Anterior cingulate cortex (tissue), 58 donors: ENCODE measurements at regions not wholly inside any gene's neighbourhood (a gene's known extent, or its start where the extent isn't known, plus 50 kb on each side); places are given as distances from the start of the nearest gene placed in this dataset.
A peak's percentile ranks its signal among the peaks of the same experiment; 100 is the strongest.
"Not testable (repeated sequence)": the region's sequence is repeated elsewhere in the genome, so short reads cannot be mapped to it uniquely, and the experiment has no call there.

Source experiments
- DNase-seq, 58 donors: peaks; one replicate each; lab custom pipeline; 2025; lab: John Stamatoyannopoulos, UW

- DNase-seq: no peak
These were observed 232.3 kb downstream of the TLE3 start for GRCh38 chr15:69865369-69865768.

GRCh38 chr15:69868756-69869155, 229.0 kb downstream of the TLE3 start:
- DNase-seq: no peak

DNA sequence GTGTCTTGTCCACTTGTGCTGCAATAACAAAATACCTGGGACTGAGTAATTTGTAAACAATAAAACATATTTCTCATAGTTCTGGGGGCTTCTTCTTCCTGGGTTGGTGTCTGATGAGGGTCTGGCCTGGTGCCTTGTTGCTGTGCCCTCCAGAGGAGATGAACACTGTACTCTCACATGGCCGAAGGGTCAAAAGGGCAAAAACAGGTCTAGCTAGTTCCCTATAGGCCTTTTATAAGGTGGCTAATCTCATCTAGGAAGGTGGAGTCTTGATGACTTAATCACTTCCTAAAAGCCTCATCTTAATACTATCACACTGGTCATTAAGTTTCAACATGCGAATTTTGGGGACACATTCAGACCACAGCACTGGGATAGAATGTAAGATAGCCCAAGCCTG, 228.4 kb downstream of the TLE3 start:
- DNase-seq: no peak

GRCh38 chr15:69869881-69870505, 227.7 kb downstream of the TLE3 start:
- DNase-seq: no peak

GRCh38 chr15:69871511-69872134, 226.1 kb downstream of the TLE3 start:
- DNase-seq: no peak

GRCh38 chr15:69873807-69874206, 223.9 kb downstream of the TLE3 start:
- no peak for DNase-seq

DNA sequence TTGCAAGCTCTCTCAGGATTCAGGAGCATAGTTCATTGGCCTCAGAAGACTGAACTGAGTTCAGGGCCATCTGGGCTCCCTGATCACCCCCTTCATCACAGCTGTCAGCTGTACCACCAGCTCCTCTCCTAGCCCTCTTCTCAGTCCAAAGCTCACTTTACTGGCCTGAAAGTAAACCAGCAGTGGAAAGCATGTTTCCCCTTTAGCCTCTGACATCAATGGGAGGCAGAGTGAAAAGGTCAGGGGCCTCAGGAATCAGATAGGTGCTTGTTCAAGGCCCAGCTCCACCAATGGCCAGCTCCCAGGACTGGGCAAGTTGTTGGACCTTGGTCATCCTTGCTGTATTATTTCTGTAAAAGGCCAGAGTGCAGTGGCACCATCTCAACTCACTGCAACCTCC, 223.4 kb downstream of the TLE3 start:
- DNase-seq: no peak

DNA sequence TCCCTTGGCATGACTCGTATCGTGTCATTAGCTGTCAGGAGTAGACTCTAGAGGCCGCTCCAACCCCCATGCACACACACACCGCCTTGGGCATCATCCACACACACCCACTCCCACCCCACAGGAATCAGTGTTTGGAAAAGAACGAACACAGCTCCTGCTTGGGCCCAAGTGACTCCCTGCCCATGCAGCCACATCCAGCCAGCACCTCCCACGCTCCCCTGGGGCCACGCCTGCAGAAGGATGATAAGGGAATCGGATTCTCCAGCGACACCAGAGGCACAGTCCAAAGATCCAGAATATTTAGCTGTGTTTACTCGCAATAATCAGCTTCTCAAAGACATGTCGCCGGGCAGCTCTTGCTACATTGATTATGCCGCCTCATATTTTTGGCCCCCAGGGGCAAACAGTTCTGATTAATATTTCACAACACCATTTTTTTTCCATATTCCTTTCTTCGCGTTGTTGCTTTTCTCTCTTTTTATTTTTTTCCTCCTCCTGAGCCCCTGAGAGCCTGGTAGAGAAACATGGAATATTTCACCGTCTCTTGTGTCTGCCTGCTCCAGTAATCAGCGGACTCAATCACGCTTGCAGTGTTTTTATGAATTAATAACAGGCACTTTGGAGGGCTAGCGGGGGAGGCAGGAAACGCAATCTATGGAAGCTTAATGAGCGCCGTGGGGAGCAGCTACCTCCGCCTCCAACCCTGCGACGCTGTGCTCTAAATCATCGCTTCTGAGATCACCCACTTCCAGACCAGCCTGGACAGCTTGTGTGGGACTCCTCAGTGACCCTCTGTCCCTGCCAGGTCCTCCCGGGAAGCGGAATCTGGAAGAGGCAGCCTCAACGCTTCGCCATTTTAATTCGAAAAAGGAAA, 221.4 kb downstream of the TLE3 start:
- no peak for DNase-seq

GRCh38 chr15:69879963-69880362, 217.8 kb downstream of the TLE3 start:
- DNase-seq: not testable (repeated sequence)

- DNase-seq: no peak
These were observed 217.0 kb downstream of the TLE3 start for GRCh38 chr15:69880571-69881301.

GRCh38 chr15:69881302-69881670, 216.4 kb downstream of the TLE3 start:
- peak in 1 of 58 donors; percentile 27 for DNase-seq

GRCh38 chr15:69881766-69882165, 216.0 kb downstream of the TLE3 start:
- peak in 26 of 58 donors; percentile 2 to 75 (median 20) for DNase-seq

- no peak for DNase-seq
These were observed 214.4 kb downstream of the TLE3 start for GRCh38 chr15:69883306-69883705.

DNA sequence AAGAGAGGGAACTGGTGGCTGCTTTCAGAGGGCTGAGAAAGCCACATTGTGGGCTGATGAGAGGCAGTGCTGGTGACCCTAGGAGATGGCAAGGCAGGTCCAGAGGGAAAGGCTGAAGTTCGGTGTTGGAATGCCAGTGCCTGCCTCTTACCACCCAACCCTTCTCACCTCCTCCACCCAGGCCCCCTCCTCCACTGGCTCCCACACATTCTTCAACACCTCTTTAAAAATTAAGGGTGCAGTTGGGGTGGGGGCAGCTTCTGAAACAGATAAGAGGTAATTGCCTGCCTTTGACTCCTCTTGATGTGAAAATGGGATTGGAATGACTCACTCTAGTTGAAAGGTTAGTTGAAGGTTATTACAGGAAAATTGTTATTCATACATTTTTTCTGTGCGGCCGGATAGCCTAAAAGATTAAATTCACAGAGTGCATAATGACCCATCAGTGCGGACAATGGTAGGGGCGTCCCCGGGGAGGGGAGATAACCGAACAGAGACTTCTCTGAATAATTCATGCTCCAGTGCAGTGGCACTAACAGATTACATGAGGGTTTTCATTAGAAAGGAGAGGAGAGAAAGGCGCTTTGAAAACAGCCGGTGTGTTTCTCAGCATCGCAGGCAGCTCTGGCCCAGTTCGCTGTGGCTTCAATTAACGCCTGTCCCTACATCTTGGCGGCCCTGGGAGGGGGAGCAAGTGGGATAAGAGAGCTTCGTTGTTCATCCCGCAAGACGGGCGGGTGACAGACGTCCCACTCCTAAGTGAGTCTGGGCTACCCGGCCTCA, 212.4 kb downstream of the TLE3 start:
- DNase-seq: peak in 36 of 58 donors; percentile 6 to 67 (median 23)

DNA sequence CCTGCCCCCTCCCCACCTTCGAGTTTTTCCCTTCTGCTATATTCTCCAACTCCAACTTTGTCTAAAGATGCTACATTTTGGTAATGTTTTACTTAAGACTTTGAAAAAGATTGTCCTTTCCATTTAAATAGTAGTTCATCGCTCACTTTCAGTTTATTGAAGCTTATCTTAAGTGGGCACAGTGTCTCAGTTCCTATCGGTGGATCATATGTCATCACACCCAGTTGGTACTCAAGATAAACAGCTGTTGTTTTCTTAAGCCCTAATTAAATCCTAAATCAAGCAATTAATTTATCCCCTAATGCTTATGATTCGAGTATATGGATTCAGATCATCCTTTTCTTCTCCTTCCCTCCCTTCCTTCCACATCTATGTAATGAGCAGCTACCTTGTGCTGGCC, 210.7 kb downstream of the TLE3 start:
- DNase-seq: no peak

DNA sequence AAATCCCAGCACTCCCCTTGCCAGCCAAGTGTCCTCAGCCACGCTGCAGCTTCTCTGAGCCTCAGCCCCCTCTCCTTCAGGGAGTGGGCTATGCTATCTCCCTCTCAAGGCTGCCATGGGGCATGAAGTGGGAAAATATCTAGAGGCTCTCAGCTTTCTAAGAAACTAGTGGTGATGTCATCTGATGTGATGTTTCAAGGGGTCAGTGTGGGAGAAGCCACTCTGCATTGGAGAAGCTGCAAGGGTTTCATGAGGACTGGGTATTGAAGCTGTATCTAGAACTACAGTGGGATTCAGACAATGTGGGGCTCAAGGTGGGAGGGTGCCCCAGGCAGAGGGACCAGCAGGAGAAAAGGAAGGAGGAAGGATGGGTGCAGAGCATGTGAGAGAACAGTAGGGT, 210.2 kb downstream of the TLE3 start:
- no peak for DNase-seq

DNA sequence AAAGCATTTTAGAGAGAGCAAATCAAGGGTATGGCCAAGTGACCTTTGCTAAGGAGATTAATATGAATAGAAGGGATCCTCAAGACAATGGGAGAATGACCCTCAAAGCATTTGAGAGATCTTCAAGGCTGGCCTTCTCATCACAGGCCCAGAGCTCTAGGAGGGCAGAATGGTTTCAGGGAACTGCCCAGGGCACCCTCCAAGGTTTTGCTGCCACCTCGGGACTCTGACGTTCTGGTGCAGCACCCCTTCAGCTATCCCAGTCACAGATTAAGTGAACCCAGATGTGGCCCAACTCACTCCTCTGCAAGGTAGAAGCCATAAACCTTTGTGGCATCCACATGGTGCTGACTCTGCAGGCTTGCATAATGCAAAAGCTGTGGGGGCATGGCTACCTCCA, 209.3 kb downstream of the TLE3 start:
- no peak for DNase-seq

- peak in 31 of 58 donors; percentile 3 to 70 (median 24) for DNase-seq
These were observed 206.6 kb downstream of the TLE3 start for GRCh38 chr15:69891070-69891536.

DNA sequence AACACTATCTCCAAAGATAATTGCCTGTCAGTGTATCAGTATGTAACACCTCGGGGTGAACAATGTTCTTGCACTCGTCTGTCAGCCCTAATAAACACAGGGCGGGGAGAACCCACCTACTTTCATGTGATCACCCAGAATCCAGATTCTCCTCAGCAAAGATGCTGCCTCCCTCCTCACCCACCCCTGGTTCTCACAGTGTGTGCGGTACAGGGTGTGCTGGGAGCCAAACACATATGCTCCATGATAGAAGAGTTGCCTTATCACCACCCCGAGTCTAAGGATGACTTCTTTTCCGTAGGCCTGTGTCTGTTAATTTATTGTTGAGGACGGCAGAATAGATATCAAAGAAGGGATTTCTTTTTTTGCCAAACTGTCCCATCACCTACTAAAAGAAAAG, 206.1 kb downstream of the TLE3 start:
- DNase-seq: no peak

GRCh38 chr15:69892351-69892750, 205.4 kb downstream of the TLE3 start:
- no peak for DNase-seq
